IMR-90 (cell line): ENCODE measurements at regions not wholly inside any gene's neighbourhood (a gene's known extent, or its start where the extent isn't known, plus 50 kb on each side); places are given as distances from the start of the nearest gene placed in this dataset.

Experiments
- CEBPB ChIP-seq: IDR thresholded peaks from 2 replicates; pipeline ENCODE4 v1.6.1; 2012; ENCODE audit warnings: low read depth, low read length, improper control_type of control experiment
- CHD1 ChIP-seq: IDR thresholded peaks from 2 replicates; pipeline ENCODE4 v1.6.1; 2012; ENCODE audit warnings: low read depth, low read length, improper control_type of control experiment
- MAFK ChIP-seq: IDR thresholded peaks from 2 replicates; pipeline ENCODE4 v1.6.1; 2012; ENCODE audit warnings: low read depth, low read length, improper control_type of control experiment
- MAZ ChIP-seq: IDR thresholded peaks from 2 replicates; pipeline ENCODE4 v1.6.1; 2012; ENCODE audit warnings: low read depth, mild to moderate bottlenecking, low read length, improper control_type of control experiment, moderate library complexity, borderline replicate concordance
- MXI1 ChIP-seq: IDR thresholded peaks from 2 replicates; pipeline ENCODE4 v1.6.1; 2012; ENCODE audit warnings: low read depth, mild to moderate bottlenecking, low read length, moderate library complexity, borderline replicate concordance
- POLR2A ChIP-seq: IDR thresholded peaks from 2 replicates; pipeline ENCODE4 v1.6.1; 2012; ENCODE audit warnings: mild to moderate bottlenecking, low read depth, low read length
- RAD21 ChIP-seq: IDR thresholded peaks from 2 replicates; pipeline ENCODE4 v1.6.1; 2012; ENCODE audit warnings: low read length, improper control_type of control experiment
- RCOR1 ChIP-seq: IDR thresholded peaks from 2 replicates; pipeline ENCODE4 v1.6.1; 2012; ENCODE audit warnings: mild to moderate bottlenecking, low read length, improper control_type of control experiment; ENCODE audit not compliant: insufficient replicate concordance
- RFX5 ChIP-seq: IDR thresholded peaks from 2 replicates; pipeline ENCODE4 v1.8.0; 2012; ENCODE audit warnings: low read depth, mild to moderate bottlenecking, low read length, moderate library complexity
- SMC3 ChIP-seq: fragments of 150-350 bp; IDR thresholded peaks from 2 replicates; pipeline ENCODE4 v1.6.1; 2016; ENCODE audit warnings: low read depth, mild to moderate bottlenecking, antibody characterized with exemption, low read length, moderate library complexity
- TF ChIP-seq, protein P1 (sequence below): conservative IDR thresholded peaks from 2 replicates; pipeline ENCODE4 v1.5.1; 2012; ENCODE audit warnings: mild to moderate bottlenecking, low read depth, low read length, improper control_type of control experiment
- TF ChIP-seq, protein P2 (sequence below): fragments of 150-350 bp; IDR thresholded peaks from 2 replicates; pipeline ENCODE4 v1.6.1; 2017; ENCODE audit warnings: mild to moderate bottlenecking, antibody characterized with exemption, low read length, low read depth

DNA sequence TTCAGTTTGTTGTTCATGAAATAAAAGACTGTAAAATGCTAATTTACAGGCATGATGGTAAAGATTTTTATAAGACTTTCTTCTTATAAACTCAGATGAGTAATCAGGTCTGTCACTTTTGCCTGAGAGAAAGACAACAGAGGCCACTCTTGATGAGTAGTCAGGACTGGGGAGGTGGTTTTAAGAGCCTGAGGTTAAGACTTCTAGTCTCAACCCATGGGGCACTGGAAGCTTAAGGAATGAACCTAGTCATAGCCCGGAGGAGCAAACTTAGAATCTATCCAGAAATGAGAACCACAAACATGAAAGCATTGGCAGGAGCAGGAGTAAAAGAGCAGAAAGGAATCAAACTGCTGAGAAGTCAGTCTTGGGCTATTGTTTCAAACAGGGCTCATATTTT lies 846.3 kb upstream of the ARPP21 start:
- TF ChIP-seq, protein P1, sequence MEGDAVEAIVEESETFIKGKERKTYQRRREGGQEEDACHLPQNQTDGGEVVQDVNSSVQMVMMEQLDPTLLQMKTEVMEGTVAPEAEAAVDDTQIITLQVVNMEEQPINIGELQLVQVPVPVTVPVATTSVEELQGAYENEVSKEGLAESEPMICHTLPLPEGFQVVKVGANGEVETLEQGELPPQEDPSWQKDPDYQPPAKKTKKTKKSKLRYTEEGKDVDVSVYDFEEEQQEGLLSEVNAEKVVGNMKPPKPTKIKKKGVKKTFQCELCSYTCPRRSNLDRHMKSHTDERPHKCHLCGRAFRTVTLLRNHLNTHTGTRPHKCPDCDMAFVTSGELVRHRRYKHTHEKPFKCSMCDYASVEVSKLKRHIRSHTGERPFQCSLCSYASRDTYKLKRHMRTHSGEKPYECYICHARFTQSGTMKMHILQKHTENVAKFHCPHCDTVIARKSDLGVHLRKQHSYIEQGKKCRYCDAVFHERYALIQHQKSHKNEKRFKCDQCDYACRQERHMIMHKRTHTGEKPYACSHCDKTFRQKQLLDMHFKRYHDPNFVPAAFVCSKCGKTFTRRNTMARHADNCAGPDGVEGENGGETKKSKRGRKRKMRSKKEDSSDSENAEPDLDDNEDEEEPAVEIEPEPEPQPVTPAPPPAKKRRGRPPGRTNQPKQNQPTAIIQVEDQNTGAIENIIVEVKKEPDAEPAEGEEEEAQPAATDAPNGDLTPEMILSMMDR = no peak
- TF ChIP-seq RFX5 (no peak), POLR2A (no peak), RCOR1 (no peak), MAFK (no peak), RAD21 (no peak), CEBPB (no peak), MAZ (no peak), CHD1 (no peak), SMC3 (no peak), MXI1 (no peak)
- TF ChIP-seq, protein P2, sequence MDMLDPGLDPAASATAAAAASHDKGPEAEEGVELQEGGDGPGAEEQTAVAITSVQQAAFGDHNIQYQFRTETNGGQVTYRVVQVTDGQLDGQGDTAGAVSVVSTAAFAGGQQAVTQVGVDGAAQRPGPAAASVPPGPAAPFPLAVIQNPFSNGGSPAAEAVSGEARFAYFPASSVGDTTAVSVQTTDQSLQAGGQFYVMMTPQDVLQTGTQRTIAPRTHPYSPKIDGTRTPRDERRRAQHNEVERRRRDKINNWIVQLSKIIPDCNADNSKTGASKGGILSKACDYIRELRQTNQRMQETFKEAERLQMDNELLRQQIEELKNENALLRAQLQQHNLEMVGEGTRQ = no peak
